ENCODE measurements at regions not wholly inside any gene's neighbourhood (a gene's known extent, or its start where the extent isn't known, plus 50 kb on each side); places are given as distances from the start of the nearest gene placed in this dataset.

DNA sequence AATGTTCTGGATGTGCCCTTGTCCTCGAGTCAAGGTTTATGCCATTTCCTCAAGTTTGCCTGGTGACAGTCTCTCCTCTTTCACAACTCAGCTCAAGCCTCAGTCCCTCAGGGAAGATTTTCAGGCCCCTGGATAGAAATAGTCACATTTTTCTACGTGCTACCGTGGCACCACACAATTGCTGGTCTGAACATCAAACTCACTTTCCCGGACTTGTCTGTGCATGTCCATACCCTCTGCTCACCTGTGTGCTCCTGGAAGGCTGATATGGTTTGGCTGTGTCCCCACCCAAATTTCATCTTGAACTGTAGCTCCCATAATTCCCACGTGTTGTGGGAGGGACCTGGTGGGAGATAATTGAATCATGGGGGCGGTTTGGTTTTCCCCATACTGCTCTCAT is 129.7 kb downstream of the HS3ST1 start:
- TF ChIP-seq ZBTB2 (IDR thresholded peaks at IDR 0.05) (no peak), BRCA1 (IDR thresholded peaks at IDR 0.05) (no peak), BRCA1 (CRISPR knock-in tag; IDR thresholded peaks at IDR 0.05) (no peak), SMAD3 (CRISPR knock-in tag; conservative IDR thresholded peaks at IDR 0.05) (no peak)
- TF ChIP-seq, protein P1, sequence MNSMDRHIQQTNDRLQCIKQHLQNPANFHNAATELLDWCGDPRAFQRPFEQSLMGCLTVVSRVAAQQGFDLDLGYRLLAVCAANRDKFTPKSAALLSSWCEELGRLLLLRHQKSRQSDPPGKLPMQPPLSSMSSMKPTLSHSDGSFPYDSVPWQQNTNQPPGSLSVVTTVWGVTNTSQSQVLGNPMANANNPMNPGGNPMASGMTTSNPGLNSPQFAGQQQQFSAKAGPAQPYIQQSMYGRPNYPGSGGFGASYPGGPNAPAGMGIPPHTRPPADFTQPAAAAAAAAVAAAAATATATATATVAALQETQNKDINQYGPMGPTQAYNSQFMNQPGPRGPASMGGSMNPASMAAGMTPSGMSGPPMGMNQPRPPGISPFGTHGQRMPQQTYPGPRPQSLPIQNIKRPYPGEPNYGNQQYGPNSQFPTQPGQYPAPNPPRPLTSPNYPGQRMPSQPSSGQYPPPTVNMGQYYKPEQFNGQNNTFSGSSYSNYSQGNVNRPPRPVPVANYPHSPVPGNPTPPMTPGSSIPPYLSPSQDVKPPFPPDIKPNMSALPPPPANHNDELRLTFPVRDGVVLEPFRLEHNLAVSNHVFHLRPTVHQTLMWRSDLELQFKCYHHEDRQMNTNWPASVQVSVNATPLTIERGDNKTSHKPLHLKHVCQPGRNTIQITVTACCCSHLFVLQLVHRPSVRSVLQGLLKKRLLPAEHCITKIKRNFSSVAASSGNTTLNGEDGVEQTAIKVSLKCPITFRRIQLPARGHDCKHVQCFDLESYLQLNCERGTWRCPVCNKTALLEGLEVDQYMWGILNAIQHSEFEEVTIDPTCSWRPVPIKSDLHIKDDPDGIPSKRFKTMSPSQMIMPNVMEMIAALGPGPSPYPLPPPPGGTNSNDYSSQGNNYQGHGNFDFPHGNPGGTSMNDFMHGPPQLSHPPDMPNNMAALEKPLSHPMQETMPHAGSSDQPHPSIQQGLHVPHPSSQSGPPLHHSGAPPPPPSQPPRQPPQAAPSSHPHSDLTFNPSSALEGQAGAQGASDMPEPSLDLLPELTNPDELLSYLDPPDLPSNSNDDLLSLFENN (IDR thresholded peaks at IDR 0.05; ENCODE audit: low read depth in 2 of 2, low read length in 2 of 2) = no peak
- H3K27me3 ChIP-seq (ENCODE audit: control insufficient read depth in 2 of 2, insufficient read depth in 2 of 2, low read length in 2 of 2) = no peaks in the 10 kb centered on the region
- in situ Hi-C loops (cut with MboI) = no loop called here
- H3K4me2 ChIP-seq (ENCODE audit: insufficient read depth, low read length) = no peak overlapping the region
- no peaks in the 10 kb centered on the region for H3K36me3 ChIP-seq (ENCODE audit: control insufficient read depth, insufficient read depth, low read length)
- no peaks in the 10 kb centered on the region for H3K9me1 ChIP-seq (ENCODE audit: control insufficient read depth, insufficient read depth, low read length)
- no peaks in the 10 kb centered on the region for H3K79me2 ChIP-seq (ENCODE audit: control insufficient read depth, insufficient read depth, low read length)
- CTCF ChIA-PET (ENCODE audit: low intra/inter-chr PET ratio) = no interaction called here
- H4K20me1 ChIP-seq (replicated peaks; ENCODE audit: control insufficient read depth, insufficient read depth, low read length) = no peaks in the 10 kb centered on the region
- H3K4me1 ChIP-seq (replicated peaks in 1 of 2; ENCODE audit: control insufficient read depth in 2 of 2, insufficient read depth in 2 of 2, low read length in 2 of 2) = no peaks in the 10 kb centered on the region
- intact Hi-C loops (cut with micrococcal nuclease) = no loop called here
- no peak overlapping the region for H3K9ac ChIP-seq (ENCODE audit: insufficient read depth in 1 of 2, low read depth in 2 of 2, low read length in 2 of 2)
- DNase-seq (ENCODE audit: extremely low read depth in 1 of 4, low spot score in 3 of 4) (no peak), FAIRE-seq (no peak), ATAC-seq (no peak)
- H3K4me3 ChIP-seq = no peak overlapping the region
- H3K9me3 ChIP-seq (replicated peaks; ENCODE audit: control insufficient read depth, insufficient read depth, low read depth, low read length) = no peaks in the 10 kb centered on the region
- 0% methylated on average over 6 of the region's 6 CpGs for WGBS (ENCODE audit: insufficient coverage, low coverage, missing lambda C conversion rate)
- no peak overlapping the region for H2AFZ ChIP-seq (ENCODE audit: low read depth, low read length)
- no TSS peak for BruUV-seq (replicated peaks)
- H3K27ac ChIP-seq (ENCODE audit: extremely low read depth, low read depth, low read length) = no peak overlapping the region
- POLR2A ChIA-PET = no interaction called here
